Globus pallidus (tissue), 1 donor: ENCODE measurements at regions not wholly inside any gene's neighbourhood (a gene's known extent, or its start where the extent isn't known, plus 50 kb on each side); places are given as distances from the start of the nearest gene placed in this dataset.

Experiments
- DNase-seq: peaks from one replicate; pipeline ENCODE4 v3.0.0-alpha.2; 2015; ENCODE audit warnings: low spot score

GRCh38 chr14:22097586-22098292 is 424.1 kb upstream of the OR4E1 start:
- no peak for DNase-seq

GRCh38 chr14:22097072-22097471 is 423.5 kb upstream of the OR4E1 start:
- no peak for DNase-seq

DNA sequence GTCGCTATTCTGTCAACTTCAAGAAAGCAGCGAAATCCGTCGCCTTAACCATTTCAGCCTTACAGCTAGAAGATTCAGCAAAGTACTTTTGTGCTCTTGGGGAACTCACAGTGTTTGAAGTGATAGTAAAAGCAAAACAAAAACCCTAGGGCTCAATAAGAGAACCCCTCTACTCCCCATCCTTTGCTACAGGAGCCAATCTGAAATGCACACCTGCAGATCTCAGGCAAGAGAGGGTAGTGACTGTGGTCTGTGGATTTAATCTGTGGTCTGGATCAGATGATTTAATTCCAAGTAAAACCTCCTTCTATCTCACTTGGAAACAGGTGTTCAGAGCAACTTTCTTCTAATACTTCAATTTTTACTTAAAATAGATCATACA is 422.9 kb upstream of the OR4E1 start:
- no peak for DNase-seq

- no peak for DNase-seq
Observed at GRCh38 chr14:22095860-22096513, 422.4 kb upstream of the OR4E1 start.

DNA sequence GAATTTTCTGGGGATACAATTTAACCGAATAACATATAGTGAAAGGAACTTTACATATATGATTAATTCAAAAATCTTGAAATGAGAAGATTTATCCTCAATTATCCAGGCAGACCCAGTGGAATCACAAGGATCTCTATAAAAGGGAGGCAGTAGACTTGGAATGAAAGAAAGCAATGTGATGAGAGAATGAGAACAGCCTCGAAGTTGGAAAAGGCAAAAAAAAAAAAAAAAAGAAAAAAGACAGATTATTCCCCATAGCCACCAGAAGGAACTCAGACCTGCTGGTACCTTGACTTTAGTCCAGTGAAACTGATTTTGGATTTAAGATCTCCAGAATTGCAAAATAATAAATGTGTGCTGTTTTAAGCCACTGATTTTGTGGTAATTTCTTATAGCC is 416.3 kb upstream of the OR4E1 start:
- no peak for DNase-seq

GRCh38 chr14:22088614-22089342 is 415.2 kb upstream of the OR4E1 start:
- DNase-seq, result no peak

- no peak for DNase-seq
Observed at GRCh38 chr14:22086131-22086530, 412.5 kb upstream of the OR4E1 start.

DNA sequence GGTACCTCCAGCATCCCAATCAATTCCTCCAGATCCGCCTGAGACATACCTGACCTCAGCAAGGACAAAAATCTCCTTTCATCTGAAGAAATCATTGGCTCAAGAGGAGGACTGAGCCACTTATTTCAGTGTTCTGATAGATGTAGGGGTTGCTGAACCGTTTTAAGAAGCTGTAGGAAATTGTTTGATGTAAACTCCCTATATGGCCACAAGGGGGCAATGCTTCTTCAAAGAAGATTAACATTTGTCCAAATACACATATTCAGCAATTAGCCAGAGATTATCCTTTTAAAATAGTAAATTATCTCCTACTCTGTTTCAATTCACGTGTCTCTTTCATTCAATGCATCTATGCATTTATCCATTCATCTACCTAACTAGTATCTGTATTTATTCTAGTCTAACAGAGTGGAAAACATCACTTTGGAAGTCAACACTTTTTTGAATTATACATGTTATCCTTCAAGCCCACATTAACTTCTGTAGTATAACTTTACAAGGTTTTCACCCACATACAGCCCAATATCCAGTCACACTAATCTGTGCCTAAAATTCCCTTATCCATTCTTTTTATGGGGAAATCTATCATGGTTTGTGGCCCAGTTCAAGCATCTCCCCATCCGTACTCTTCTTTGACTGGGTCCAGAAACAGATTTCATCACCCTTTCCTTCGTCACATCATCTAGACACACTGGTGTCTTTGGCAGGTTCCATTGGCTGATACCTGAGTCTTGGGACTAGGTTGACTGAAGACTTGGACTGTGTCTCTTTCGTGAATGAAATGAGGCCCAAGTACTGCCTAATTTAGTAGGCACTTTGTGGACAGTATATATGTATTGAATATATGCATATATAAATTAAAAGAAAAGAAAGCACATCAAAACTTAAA is 411.0 kb upstream of the OR4E1 start:
- peak; percentile 53 for DNase-seq

- DNase-seq, result no peak
Observed at GRCh38 chr14:22081337-22081736, 407.7 kb upstream of the OR4E1 start.

- no peak for DNase-seq
Observed at GRCh38 chr14:22079766-22080165, 406.1 kb upstream of the OR4E1 start.

GRCh38 chr14:22073801-22074200 is 400.2 kb upstream of the OR4E1 start:
- no peak for DNase-seq

- DNase-seq, result no peak
Observed at GRCh38 chr14:22071006-22071405, 397.4 kb upstream of the OR4E1 start.

DNA sequence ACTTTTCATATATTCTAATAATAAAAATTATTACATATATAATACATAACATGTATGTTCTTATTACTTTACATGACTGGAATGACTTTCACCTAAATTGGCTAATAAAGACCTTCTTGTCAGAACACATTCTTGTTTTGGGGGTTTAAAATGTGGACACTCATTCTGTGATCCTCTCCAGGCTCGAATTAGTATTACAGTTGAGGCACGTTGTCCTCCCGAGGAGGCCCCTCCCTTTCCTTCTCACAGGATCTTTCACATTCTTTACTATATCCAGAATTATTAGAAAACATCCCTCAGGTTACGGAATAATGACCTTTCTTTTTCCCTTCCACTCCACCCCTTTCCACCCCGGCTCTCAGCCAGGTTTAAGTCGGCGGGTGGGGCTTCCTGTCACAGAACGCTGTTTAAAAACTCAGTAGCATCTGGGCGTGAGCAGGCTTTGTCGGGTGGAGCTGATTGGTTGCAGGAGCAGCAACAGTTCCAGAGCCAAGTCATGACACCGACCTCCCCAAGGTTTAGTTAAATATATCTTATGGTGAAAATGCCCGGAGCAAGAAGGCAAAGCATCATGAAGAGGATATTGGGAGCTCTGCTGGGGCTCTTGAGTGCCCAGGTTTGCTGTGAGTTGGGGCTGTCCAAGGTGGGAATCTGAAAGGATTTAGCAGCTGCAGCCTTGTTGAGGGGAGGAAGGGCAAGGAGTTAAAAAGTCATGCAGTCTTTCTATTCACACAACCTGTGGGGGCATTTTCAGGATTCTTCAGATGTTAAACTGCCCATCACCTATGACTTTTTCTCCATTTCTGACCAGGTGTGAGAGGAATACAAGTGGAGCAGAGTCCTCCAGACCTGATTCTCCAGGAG is 396.7 kb upstream of the OR4E1 start:
- DNase-seq, result no peak

DNA sequence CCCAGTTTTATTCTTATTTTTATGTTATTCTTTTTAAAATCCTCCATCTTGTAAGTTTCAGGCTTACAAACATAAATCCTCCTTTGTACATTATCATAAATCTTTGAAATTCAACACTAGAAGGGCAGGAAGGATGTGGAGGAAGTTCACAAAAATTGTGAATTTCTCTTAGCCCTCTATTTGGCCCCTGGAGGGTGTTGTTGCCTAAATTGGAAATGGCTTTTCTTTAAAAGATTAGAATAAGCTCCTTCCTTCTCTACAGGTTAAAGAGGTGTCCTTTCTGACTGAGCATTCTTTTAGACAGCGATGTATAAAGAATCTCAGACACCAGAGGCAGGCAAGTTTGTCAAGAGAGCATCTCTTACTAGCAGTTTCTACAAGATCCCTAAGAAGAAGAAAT is 391.7 kb upstream of the OR4E1 start:
- no peak for DNase-seq

DNA sequence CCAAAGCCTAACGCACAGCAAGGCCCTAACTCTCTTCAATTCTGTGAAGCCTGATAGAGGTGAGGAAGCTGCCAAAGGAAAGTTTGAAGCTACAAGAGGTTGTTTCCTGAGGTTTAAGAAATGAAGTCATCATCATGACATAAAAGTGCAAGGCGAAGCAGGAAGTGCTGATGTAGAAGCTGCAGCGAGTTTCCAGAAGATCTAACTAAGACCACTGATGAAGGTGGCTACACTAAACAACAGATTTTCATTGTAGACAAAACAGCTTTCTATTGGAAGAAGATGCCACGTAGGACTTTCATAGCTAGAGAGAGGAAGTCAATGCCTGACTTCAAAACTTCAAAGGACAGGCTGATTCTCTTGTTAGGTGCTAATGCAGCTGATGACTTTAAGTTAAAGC is 385.6 kb upstream of the OR4E1 start:
- DNase-seq, result no peak

DNA sequence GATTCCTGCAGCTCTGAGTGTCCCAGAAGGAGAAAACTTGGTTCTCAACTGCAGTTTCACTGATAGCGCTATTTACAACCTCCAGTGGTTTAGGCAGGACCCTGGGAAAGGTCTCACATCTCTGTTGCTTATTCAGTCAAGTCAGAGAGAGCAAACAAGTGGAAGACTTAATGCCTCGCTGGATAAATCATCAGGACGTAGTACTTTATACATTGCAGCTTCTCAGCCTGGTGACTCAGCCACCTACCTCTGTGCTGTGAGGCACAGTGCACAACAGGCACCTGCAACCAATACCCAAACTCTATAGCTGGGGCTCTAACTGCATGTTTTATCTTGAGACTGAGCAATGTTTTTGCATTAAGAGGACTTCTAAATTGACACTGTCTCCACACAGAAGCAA is 379.2 kb upstream of the OR4E1 start:
- no peak for DNase-seq

DNA sequence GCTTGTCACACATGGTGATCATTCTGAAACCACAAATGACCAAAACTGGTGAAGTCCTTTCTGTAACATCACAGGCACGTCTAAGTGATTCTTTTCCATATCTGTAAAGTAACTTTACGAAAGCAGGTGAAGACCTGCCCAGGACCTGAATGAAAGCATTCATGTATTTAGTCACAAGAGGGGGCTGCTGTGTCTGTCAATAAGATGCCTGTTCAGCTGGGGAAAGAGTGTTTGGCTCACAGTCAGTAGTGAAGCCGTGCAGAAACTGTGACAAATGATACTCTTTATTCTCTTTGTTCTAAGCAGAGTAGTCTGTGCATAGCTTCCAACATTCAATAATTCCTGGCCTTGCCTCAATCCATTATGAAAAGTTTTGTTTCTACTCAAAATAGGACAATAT is 373.5 kb upstream of the OR4E1 start:
- DNase-seq, result peak; percentile 70

GRCh38 chr14:22046063-22046462 is 372.4 kb upstream of the OR4E1 start:
- DNase-seq, result no peak

GRCh38 chr14:22044193-22044592 is 370.6 kb upstream of the OR4E1 start:
- no peak for DNase-seq

DNA sequence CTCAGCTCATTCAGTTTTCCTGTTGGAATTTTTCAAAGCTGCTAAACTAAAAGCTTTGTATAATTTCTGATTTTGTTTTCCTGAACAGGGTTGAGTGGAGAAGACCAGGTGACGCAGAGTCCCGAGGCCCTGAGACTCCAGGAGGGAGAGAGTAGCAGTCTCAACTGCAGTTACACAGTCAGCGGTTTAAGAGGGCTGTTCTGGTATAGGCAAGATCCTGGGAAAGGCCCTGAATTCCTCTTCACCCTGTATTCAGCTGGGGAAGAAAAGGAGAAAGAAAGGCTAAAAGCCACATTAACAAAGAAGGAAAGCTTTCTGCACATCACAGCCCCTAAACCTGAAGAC is 367.1 kb upstream of the OR4E1 start:
- DNase-seq, result no peak
